D721Med (cell line): ENCODE measurements at regions not wholly inside any gene's neighbourhood (a gene's known extent, or its start where the extent isn't known, plus 50 kb on each side); places are given as distances from the start of the nearest gene placed in this dataset.

Source experiments
- DNase-seq: peaks from one replicate; pipeline ENCODE4 v3.0.0; 2011; ENCODE audit warnings: low spot score; ENCODE audit not compliant: insufficient read length
- FAIRE-seq: peaks from 2 replicates; lab custom pipeline; 2011; peaks lifted over from hg19 to GRCh38; lab: Jason Lieb, UNC
- TF ChIP-seq, protein P1 (sequence below): IDR thresholded peaks from 2 replicates; pipeline ENCODE4 v1.5.1; 2012; ENCODE audit warnings: mild to moderate bottlenecking, control low read depth; ENCODE audit not compliant: insufficient read depth; ENCODE audit errors: missing control alignments

DNA sequence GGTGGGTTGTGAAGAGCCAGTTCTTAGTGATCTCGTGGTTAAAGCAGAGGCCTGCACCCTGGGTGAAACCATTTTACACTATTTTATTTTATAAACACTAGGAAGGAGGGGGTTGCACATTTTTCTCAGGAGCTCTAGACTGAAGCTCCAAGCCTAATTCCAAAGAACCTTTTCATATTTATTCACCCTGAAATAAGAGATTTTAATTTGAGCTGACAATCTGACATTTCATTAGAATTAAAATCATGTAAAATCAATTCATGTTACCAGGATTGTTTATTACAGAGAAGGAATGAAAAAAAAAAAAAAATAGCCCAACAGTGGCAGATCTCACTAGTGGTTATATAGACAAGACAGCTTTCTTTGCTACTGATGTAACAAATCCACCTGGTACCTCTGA, 222.5 kb upstream of the SOX4 start:
- DNase-seq, result no peak
- TF ChIP-seq, protein P1, sequence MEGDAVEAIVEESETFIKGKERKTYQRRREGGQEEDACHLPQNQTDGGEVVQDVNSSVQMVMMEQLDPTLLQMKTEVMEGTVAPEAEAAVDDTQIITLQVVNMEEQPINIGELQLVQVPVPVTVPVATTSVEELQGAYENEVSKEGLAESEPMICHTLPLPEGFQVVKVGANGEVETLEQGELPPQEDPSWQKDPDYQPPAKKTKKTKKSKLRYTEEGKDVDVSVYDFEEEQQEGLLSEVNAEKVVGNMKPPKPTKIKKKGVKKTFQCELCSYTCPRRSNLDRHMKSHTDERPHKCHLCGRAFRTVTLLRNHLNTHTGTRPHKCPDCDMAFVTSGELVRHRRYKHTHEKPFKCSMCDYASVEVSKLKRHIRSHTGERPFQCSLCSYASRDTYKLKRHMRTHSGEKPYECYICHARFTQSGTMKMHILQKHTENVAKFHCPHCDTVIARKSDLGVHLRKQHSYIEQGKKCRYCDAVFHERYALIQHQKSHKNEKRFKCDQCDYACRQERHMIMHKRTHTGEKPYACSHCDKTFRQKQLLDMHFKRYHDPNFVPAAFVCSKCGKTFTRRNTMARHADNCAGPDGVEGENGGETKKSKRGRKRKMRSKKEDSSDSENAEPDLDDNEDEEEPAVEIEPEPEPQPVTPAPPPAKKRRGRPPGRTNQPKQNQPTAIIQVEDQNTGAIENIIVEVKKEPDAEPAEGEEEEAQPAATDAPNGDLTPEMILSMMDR, result no peak
- FAIRE-seq, result no peak

- TF ChIP-seq, protein P1, result no peak
- DNase-seq (no peak), FAIRE-seq (no peak)
These were observed 221.8 kb upstream of the SOX4 start for GRCh38 chr6:21371676-21372171.

- FAIRE-seq, result peak; percentile 86
- TF ChIP-seq, protein P1, result no peak
- no peak for DNase-seq
These were observed 218.1 kb upstream of the SOX4 start for GRCh38 chr6:21375151-21376116.

DNA sequence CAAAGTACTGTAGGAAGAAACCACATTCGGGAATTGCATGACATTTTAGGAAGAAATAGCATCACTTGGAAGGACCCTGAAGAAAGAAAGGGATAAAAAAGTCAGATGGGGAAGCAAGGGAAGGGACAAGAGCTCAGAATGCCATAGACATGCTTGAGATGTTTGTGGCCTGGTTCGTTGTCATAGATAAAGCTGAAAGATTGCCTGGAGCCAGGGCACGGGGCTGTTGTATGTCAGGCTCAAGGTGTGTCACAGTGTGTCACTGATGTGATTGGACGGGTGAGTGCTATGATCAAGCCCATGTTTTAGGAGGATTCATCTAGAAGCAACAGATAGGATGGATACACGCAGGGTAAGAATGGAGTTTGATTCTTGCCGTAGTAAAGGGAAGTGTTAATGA, 216.2 kb upstream of the SOX4 start:
- TF ChIP-seq, protein P1, result no peak
- DNase-seq (no peak), FAIRE-seq (no peak)

GRCh38 chr6:21381331-21381963, 212.1 kb upstream of the SOX4 start:
- TF ChIP-seq, protein P1, result no peak
- FAIRE-seq, result no peak
- DNase-seq, result no peak

DNA sequence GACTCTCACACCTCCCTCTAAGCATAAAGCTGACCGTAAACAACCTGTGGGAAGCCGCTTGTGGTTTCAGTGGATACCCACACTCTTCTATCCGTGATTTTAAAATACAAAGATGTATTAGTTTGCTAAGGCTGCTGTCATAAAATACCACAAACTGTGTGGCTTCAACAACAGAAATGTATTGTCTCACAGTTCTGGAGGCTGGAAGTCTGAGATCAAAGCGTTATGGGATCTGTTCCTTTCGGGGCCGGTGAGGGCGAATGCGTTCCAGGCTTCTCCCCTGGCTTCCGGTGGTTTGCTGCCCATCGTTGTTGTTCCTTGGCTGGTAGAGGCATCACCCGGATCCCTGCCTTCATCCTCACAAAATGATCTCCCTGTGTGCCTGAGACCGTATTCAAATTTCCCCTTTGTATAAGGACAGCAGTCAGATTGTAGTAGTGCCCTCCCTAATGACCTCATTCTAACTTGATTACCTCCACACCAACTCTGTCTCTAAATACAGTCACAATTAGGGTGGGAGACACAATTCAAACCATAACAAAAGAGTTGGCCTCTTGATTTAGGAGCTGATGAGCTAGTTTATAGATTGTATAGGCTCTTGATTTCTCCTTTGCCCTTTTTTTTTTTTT, 210.6 kb upstream of the SOX4 start:
- TF ChIP-seq, protein P1, result no peak
- DNase-seq (no peak), FAIRE-seq (no peak)
